Neural progenitor cell (in vitro differentiated cells): ENCODE measurements at regions not wholly inside any gene's neighbourhood (a gene's known extent, or its start where the extent isn't known, plus 50 kb on each side); places are given as distances from the start of the nearest gene placed in this dataset. TPM values are rescaled to one million over a fixed set of nuclear protein-coding genes. Genes with fewer than 3 reads are reported as not detected.
"Not testable (repeated sequence)": the region's sequence is repeated elsewhere in the genome, so short reads cannot be mapped to it uniquely, and the experiment has no call there.

Experiments
- DNase-seq: peaks from one replicate; pipeline ENCODE4 v3.0.0-alpha.2; 2016; ENCODE audit warnings: low spot score
- H2AFZ ChIP-seq: fragments of 200-600 bp; sonication (generic); replicated peaks from 2 replicates; pipeline ENCODE4 v1.6.1; 2016; ENCODE audit warnings: antibody characterized with exemption
- H3F3A ChIP-seq: fragments of 200-600 bp; sonication (generic); 2 replicates; pipeline ENCODE4 v1.6.1; 2016; ENCODE audit warnings: antibody characterized with exemption, low read depth
- H3K27ac ChIP-seq: fragments of 200-600 bp; sonication (generic); 2 replicates; pipeline ENCODE4 v1.5.1; 2016; ENCODE audit warnings: mild to moderate bottlenecking
- H3K27me3 ChIP-seq: fragments of 200-600 bp; sonication (generic); 2 replicates; pipeline ENCODE4 v1.6.1; 2016; ENCODE audit warnings: mild to moderate bottlenecking, moderate library complexity
- H3K36me3 ChIP-seq: fragments of 200-600 bp; sonication (generic); 2 replicates; pipeline ENCODE4 v1.5.1; 2016
- H3K4me1 ChIP-seq: fragments of 200-600 bp; sonication (generic); 2 replicates; pipeline ENCODE4 v1.6.1; 2016; ENCODE audit warnings: mixed run types
- H3K4me2 ChIP-seq: fragments of 200-600 bp; sonication (generic); 2 replicates; pipeline ENCODE4 v1.6.1; 2016
- H3K4me3 ChIP-seq: fragments of 200-600 bp; sonication (generic); 2 replicates; pipeline ENCODE4 v1.5.1; 2016
- H3K79me2 ChIP-seq: fragments of 200-600 bp; sonication (generic); 2 replicates; pipeline ENCODE4 v1.6.1; 2016; ENCODE audit warnings: low read depth
- H3K9ac ChIP-seq: fragments of 200-600 bp; sonication (generic); 2 replicates; pipeline ENCODE4 v1.6.1; 2016
- H3K9me3 ChIP-seq: fragments of 200-600 bp; sonication (generic); 2 replicates; pipeline ENCODE4 v1.5.1; 2016; ENCODE audit warnings: low read depth
- H4K20me1 ChIP-seq: fragments of 200-600 bp; sonication (generic); 2 replicates; pipeline ENCODE4 v1.6.1; 2016; ENCODE audit warnings: low read depth
- H3K27ac Mint-ChIP-seq: 3 replicates; pipeline ENCODE4 v1.8.0; 2021; ENCODE audit warnings: mixed read lengths
- H3K27me3 Mint-ChIP-seq: 2 replicates; pipeline ENCODE4 v1.8.0; 2022; ENCODE audit warnings: low read depth, mild to moderate bottlenecking, inconsistent platforms, moderate library complexity, mixed read lengths; ENCODE audit not compliant: insufficient read depth
- H3K36me3 Mint-ChIP-seq: 3 replicates; pipeline ENCODE4 v1.8.0; 2021; ENCODE audit warnings: mixed read lengths
- H3K4me1 Mint-ChIP-seq: 3 replicates; pipeline ENCODE4 v1.8.0; 2021; ENCODE audit warnings: mixed read lengths
- H3K4me3 Mint-ChIP-seq: 3 replicates; pipeline ENCODE4 v1.8.0; 2021; ENCODE audit warnings: mild to moderate bottlenecking, moderate library complexity, mixed read lengths
- H3K9me3 Mint-ChIP-seq: 3 replicates; pipeline ENCODE4 v1.8.0; 2020; ENCODE audit warnings: mixed read lengths
- CTCF ChIP-seq: fragments of 200-600 bp; sonication (generic); IDR thresholded peaks from 2 replicates; pipeline ENCODE4 v1.5.1; 2017; ENCODE audit warnings: antibody characterized with exemption, mild to moderate bottlenecking
- EZH2 ChIP-seq: fragments of 200-600 bp; sonication (generic); IDR thresholded peaks from 2 replicates; pipeline ENCODE4 v1.6.1; 2017; ENCODE audit warnings: antibody characterized with exemption, mild to moderate bottlenecking, moderate library complexity
- EZH2phosphoT487 ChIP-seq: fragments of 200-600 bp; sonication (generic); IDR thresholded peaks from 2 replicates; pipeline ENCODE4 v1.6.1; 2017; ENCODE audit warnings: antibody characterized with exemption
- small RNA-seq: library from RNA; depleted of rRNA; stranded (forward); fragments of <200 nt; gene quantifications from one replicate; pipeline ENCODE3, GENCODE V24; 2015

GRCh38 chr19:24033301-24033962, 53.6 kb upstream of the ZNF254 start:
- no peak for TF ChIP-seq EZH2
- TF ChIP-seq CTCF = peak; percentile 26

GRCh38 chr19:24033963-24034342, 53.0 kb upstream of the ZNF254 start:
- peak overlapping the region; percentile 97 for H3K27ac ChIP-seq
- H3K4me1 ChIP-seq = peaks cover 18% of the 10 kb centered on the region
- H3K36me3 ChIP-seq = peaks cover 8% of the 10 kb centered on the region
- peak overlapping the region; percentile 93 for H3K9ac ChIP-seq
- Mint-ChIP-seq H3K9me3 (peaks cover 47% of the 10 kb centered on the region), H3K36me3 (peaks cover 43% of the 10 kb centered on the region), H3K4me3 (peak overlapping the region; percentile 99), H3K27ac (peak overlapping the region; percentile 100), H3K27me3 (peaks cover 11% of the 10 kb centered on the region), H3K4me1 (peaks cover 7% of the 10 kb centered on the region)
- H3K4me2 ChIP-seq = peak overlapping the region; percentile 91
- no peaks in the 10 kb centered on the region for H3K9me3 ChIP-seq
- peaks cover 54% of the 10 kb centered on the region for H3K79me2 ChIP-seq
- TF ChIP-seq CTCF (no peak), EZH2 (no peak), EZH2phosphoT487 (no peak)
- H3F3A ChIP-seq = peaks cover 11% of the 10 kb centered on the region
- peak; percentile 46 for DNase-seq
- peak overlapping the region; percentile 89 for H2AFZ ChIP-seq
- H3K4me3 ChIP-seq = peak overlapping the region; percentile 92
- no peaks in the 10 kb centered on the region for H3K27me3 ChIP-seq
- H4K20me1 ChIP-seq = peaks cover 44% of the 10 kb centered on the region

More at GRCh38 chr19:24033301-24033962, 53.6 kb upstream of the ZNF254 start:
- Histone ChIP-seq H2AFZ (peak overlapping the region; percentile 89), H3K79me2 (peaks cover 49% of the 10 kb centered on the region), H3K27me3 (no peaks in the 10 kb centered on the region), H3K4me3 (peak overlapping the region; percentile 92), H3K4me2 (peak overlapping the region; percentile 91), H3K4me1 (peaks cover 18% of the 10 kb centered on the region), H3K9ac (peak overlapping the region; percentile 93), H3K36me3 (peaks cover 5% of the 10 kb centered on the region), H3F3A (peaks cover 11% of the 10 kb centered on the region), H3K27ac (peak overlapping the region; percentile 97), H4K20me1 (peaks cover 39% of the 10 kb centered on the region), H3K9me3 (no peaks in the 10 kb centered on the region)
- Mint-ChIP-seq H3K27ac (peak overlapping the region; percentile 100), H3K4me3 (peak overlapping the region; percentile 99), H3K36me3 (peaks cover 37% of the 10 kb centered on the region), H3K27me3 (peaks cover 11% of the 10 kb centered on the region), H3K9me3 (peaks cover 42% of the 10 kb centered on the region), H3K4me1 (peaks cover 7% of the 10 kb centered on the region)
- DNase-seq = peak; percentile 95

- peak overlapping the region; percentile 91 for H3K4me2 ChIP-seq
- H2AFZ ChIP-seq, DNase-seq, H3K36me3 ChIP-seq, H3K27ac Mint-ChIP-seq, H3K9ac ChIP-seq, H3K9me3 ChIP-seq, H3K27me3 ChIP-seq, H3K4me1 Mint-ChIP-seq, H3K27ac ChIP-seq: not testable (repeated sequence)
- peaks cover 11% of the 10 kb centered on the region for H3K27me3 Mint-ChIP-seq
- peak overlapping the region; percentile 92 for H3K4me3 ChIP-seq
- peaks cover 57% of the 10 kb centered on the region for H4K20me1 ChIP-seq
- H3K4me1 ChIP-seq = peaks cover 18% of the 10 kb centered on the region
- peaks cover 68% of the 10 kb centered on the region for H3K79me2 ChIP-seq
- peak overlapping the region; percentile 99 for H3K4me3 Mint-ChIP-seq
- H3F3A ChIP-seq = peaks cover 11% of the 10 kb centered on the region
- H3K9me3 Mint-ChIP-seq = peaks cover 57% of the 10 kb centered on the region
- peaks cover 56% of the 10 kb centered on the region for H3K36me3 Mint-ChIP-seq
Measured at GRCh38 chr19:24035261-24035880, 51.6 kb upstream of the ZNF254 start.

Small RNAs in the stretch of these regions (small RNA-seq; reads per million reads assigned to genes)
- not detected for gene RNA5-8SP4
